Renal cortex interstitium (tissue), 11 donors: ENCODE measurements at regions not wholly inside any gene's neighbourhood (a gene's known extent, or its start where the extent isn't known, plus 50 kb on each side); places are given as distances from the start of the nearest gene placed in this dataset.
A peak's percentile ranks its signal among the peaks of the same experiment; 100 is the strongest.

Source experiments
- DNase-seq, 11 donors: peaks; one replicate each; pipeline ENCODE4 v3.0.0-alpha.2; 2013; ENCODE audit warnings: low read depth in 9 of 11, low spot score in 4 of 11; ENCODE audit errors: extremely low read depth in 1 of 11

- no peak for DNase-seq
Observed at GRCh38 chr10:14403359-14403758, 72.6 kb upstream of the FRMD4A start.

DNA sequence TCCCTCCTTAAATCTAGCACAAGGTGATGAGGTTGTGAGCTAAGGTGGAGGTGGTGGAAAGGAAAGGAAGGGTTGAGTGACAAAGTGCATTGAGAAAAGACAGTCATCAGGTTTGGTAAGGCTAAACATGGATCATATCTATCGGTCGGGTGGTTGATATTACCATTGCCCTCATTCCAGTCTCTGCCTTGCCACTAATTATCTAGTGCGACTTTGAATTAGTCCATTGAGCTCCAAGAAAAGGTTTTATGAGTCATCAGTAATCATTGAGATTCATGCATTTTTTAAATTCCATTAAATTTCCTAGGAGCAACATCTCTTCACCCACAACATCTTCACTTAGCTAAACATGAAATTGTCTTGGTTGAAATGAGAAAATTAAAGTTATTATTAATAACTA, 68.9 kb upstream of the FRMD4A start:
- no peak for DNase-seq

DNA sequence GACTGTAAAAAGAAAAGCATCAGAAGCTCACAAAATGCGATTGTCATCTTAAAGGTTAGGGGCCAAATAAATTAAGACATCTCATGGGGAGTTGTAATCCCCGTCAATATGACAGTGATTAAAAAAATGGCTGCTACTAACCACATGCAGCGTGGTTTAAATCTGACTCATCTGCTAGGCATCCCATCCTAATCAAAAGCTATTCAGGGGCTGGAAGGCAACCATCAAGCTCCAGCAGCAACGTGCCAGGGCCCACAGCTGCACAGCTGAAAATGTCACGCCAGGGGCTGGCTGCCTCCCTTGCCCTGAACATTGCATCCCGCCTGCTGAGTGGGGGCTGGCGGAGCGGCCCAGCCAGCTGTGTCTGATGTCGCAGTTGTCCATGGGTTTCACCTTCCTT, 66.3 kb upstream of the FRMD4A start:
- no peak for DNase-seq

DNA sequence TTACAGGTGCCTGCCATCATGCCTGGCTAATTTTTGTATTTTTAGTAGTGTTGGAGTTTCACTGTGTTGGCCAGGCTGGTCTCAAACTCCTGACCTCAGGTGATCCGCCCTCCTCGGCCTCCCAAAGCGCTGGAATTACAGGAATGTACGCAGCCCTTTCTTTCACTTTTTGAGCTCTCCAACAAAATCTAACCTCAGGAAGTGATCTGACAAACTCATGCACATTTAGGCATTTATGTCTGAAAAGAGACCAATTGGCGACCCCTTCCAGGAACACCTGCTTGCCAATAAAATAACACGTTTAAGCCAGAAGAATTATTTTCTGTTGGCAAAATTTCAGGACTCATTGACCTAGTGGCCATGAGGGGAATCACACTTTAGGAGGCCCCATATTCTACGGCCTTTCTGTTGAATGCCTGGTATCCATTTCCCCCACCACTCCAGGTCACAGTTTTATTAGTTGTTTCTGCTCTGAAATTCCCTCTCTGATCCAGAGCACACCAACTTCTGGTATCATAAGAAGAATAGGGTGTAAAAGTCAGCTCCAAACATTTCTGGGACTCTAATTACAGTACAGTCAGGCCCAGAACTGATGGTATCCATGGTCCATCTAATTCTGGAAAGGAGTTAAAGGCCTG, 65.8 kb upstream of the FRMD4A start:
- peak in 1 of 11 donors; percentile 22 for DNase-seq

DNA sequence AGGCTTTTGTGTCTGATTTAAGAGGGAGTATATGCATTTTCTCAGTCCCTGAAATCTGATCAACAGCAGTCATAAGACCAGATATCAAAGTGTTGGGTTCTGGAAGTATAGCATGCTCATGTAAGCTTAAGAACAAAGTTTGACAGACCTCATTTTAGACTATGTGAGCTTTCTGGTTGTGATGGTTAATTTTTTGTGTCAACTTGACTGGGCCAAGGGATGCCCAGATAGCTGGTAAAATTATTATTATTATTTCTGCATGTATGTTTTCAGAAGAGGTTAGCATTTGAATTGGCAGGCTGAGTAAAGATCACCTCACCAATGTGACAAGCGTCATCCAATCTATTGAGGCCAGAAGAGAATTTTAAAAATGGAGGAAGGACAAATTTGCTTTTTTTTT, 63.5 kb upstream of the FRMD4A start:
- DNase-seq: no peak

DNA sequence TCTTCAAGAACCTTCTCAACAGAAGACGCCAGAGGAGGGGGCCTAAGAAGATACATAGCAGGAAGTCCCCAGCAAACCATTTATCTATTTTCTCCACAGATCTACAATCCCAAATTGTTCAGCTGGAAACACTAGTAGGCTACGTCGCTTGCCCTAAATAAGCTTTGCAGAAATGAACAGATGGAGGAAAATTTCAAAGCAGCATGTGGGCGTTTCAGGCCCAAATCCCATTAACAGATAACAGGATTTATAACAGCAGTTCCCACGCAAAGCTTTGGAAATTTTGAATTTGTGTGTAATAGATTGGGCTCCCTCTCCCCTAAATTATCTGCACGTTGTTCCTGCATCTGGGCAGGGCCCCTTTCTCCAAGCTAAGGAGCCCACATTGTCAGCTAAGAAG, 60.6 kb upstream of the FRMD4A start:
- DNase-seq: no peak

- no peak for DNase-seq
Observed at GRCh38 chr10:14389981-14390590, 59.4 kb upstream of the FRMD4A start.

- DNase-seq: no peak
Observed at GRCh38 chr10:14385596-14386593, 55.2 kb upstream of the FRMD4A start.

DNA sequence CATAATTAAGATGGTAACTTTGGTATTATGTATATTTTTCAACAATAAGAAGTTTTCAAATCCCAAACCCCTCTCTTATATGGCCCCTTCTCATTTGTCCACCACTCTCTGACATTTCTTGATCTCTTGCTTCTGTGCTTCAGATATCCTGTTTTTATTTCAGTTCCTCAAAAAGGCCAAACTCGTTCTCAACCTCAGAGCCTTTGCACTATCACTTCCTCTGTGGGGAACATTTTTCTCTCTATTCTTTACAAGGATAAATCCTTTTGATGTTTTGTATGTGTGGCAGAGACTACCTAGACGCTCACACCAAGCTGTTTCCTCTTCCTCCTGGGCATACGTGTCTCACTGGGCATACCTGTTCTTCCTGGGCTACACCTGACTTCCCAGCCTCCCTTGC, 54.2 kb upstream of the FRMD4A start:
- DNase-seq: no peak

DNA sequence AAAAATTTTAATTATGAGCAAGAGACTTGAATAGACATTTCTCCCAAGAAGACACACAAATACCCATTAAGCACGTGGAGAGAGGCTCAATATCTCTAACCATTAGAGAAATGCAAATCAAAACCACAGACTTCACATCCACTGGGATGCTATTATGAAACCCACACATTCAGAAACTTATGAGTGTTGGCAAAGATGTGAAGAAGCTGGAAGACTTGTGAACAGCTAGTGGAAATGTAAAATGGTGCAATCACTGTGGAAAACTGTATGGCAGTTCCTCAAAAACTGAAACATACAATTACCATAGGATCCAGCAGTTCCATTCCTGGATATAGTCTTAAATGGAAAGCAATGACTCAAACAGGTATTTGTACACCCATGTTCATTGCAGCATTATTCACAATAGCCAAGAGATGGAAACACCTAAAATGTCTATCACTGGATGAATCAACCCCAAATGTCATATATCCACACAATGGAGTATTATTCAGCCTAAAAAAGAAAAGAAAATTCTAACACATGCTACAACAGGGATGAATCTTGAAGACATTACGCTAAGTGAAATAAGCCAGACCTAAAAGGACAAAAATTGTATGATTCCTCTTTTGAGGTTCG, 53.5 kb upstream of the FRMD4A start:
- no peak for DNase-seq

GRCh38 chr10:14383266-14383665, 52.5 kb upstream of the FRMD4A start:
- DNase-seq: no peak

DNA sequence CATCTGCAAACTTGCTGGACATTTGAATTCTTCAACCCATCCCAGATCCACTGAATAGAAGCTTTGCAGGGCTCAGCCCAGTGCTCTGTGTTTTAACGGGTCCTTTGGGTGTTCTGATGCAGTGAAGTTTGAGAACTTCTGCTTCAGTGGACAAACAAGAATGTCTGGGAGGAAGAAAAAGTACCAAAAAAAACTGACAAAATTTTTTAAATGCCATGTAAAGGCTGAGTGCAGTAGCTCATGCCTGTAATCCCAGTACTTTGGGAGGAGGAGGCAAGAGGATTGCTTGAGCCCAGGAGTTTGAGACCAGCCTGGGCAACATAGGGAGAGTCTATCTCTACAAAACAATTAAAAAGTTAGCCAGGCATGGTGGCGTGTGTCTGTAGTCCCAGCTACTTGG, 51.8 kb upstream of the FRMD4A start:
- no peak for DNase-seq

DNA sequence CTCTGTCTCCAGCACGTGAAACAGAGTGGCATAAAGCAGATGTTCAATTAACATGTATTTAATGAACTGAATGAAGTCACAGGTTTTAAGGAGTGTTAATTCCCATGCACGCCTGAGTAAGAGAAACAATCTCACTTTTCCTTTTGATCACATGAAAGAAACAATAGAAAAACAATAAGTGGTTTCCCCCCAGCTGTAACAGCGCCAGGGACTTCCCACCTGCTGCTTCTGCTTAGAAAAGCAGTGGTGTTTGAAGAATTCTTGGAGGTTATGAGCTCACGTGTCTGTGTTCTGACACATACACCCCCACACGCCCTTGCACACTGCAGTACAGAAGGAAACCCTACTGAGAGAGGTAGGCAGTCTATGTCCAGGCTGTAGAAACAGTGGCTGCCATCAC, 51.3 kb upstream of the FRMD4A start:
- DNase-seq: no peak

- DNase-seq: no peak
Observed at GRCh38 chr10:14381475-14381874, 50.8 kb upstream of the FRMD4A start.

DNA sequence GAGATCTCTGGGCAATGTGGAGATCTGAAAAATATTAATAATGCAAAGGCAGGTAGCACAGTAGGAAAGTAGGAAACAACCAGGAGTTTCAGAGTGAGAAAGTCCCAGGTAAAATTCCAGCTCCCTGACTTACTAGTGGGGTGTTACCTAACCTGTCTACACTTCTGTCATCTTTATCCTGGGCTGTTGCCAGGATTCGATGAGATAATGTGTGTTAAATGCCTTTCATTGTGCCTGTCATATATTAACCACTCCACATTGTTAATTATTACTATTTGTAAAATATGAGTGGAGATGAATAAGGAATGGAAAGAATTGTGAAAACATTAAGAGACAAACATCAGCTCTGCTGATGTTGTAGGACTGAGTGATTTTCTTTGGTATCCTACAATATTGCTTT, 50.0 kb upstream of the FRMD4A start:
- no peak for DNase-seq
